BE2C (cell line): ENCODE measurements at regions not wholly inside any gene's neighbourhood (a gene's known extent, or its start where the extent isn't known, plus 50 kb on each side); places are given as distances from the start of the nearest gene placed in this dataset.

Experiments
- DNase-seq: peaks from one replicate; pipeline ENCODE4 v3.0.0-alpha.2; 2020
- H3K27me3 ChIP-seq: fragments of 250-450 bp; sonication (Bioruptor Pico); 2 replicates; pipeline ENCODE4 v1.5.1; 2020; ENCODE audit warnings: mild to moderate bottlenecking
- H3K36me3 ChIP-seq: fragments of 250-450 bp; sonication (Bioruptor Pico); 2 replicates; pipeline ENCODE4 v1.5.1; 2020; ENCODE audit warnings: mild to moderate bottlenecking
- H3K4me1 ChIP-seq: fragments of 250-450 bp; sonication (Bioruptor Pico); 2 replicates; pipeline ENCODE4 v1.5.1; 2020
- H3K4me3 ChIP-seq: 2 replicates; pipeline ENCODE4 v1.5.1; 2011; ENCODE audit warnings: low read depth, low read length
- H3K9me3 ChIP-seq: fragments of 250-450 bp; sonication (Bioruptor Pico); 2 replicates; pipeline ENCODE4 v1.5.1; 2020
- CTCF ChIP-seq: IDR thresholded peaks from 2 replicates; pipeline ENCODE4 v1.5.1; 2012; ENCODE audit warnings: mild to moderate bottlenecking, low read depth, low read length

GRCh38 chr7:123352973-123353372, 153.2 kb upstream of the SLC13A1 start:
- no peak for TF ChIP-seq CTCF
- H3K4me3 ChIP-seq, result no peak overlapping the region
- no peaks in the 10 kb centered on the region for H3K27me3 ChIP-seq
- peaks cover 10% of the 10 kb centered on the region for H3K4me1 ChIP-seq
- no peaks in the 10 kb centered on the region for H3K9me3 ChIP-seq
- no peak for DNase-seq
- H3K36me3 ChIP-seq, result no peaks in the 10 kb centered on the region

- no peaks in the 10 kb centered on the region for H3K27me3 ChIP-seq
- H3K4me3 ChIP-seq, result no peak overlapping the region
- TF ChIP-seq CTCF, result no peak
- no peak for DNase-seq
- H3K36me3 ChIP-seq, result no peaks in the 10 kb centered on the region
- no peaks in the 10 kb centered on the region for H3K9me3 ChIP-seq
- peaks cover 7% of the 10 kb centered on the region for H3K4me1 ChIP-seq
Observed at GRCh38 chr7:123351516-123352505, 152.0 kb upstream of the SLC13A1 start.

- Histone ChIP-seq H3K4me1 (peaks cover 4% of the 10 kb centered on the region), H3K4me3 (no peak overlapping the region), H3K9me3 (no peaks in the 10 kb centered on the region), H3K36me3 (no peaks in the 10 kb centered on the region), H3K27me3 (no peaks in the 10 kb centered on the region)
- no peak for DNase-seq
- TF ChIP-seq CTCF, result no peak
Observed at GRCh38 chr7:123351027-123351426, 151.3 kb upstream of the SLC13A1 start.

- Histone ChIP-seq H3K4me1 (no peaks in the 10 kb centered on the region; the same call in none of the 2 replicates), H3K27me3 (no peaks in the 10 kb centered on the region), H3K4me3 (no peak overlapping the region), H3K36me3 (no peaks in the 10 kb centered on the region), H3K9me3 (no peaks in the 10 kb centered on the region)
- DNase-seq, result no peak
- no peak for TF ChIP-seq CTCF
Observed at GRCh38 chr7:123348690-123349089, 148.9 kb upstream of the SLC13A1 start.

GRCh38 chr7:123346766-123347165, 147.0 kb upstream of the SLC13A1 start:
- H3K36me3 ChIP-seq, result no peaks in the 10 kb centered on the region
- H3K9me3 ChIP-seq, result no peaks in the 10 kb centered on the region
- no peaks in the 10 kb centered on the region for H3K4me1 ChIP-seq
- DNase-seq, result no peak
- no peaks in the 10 kb centered on the region for H3K27me3 ChIP-seq
- H3K4me3 ChIP-seq, result no peak overlapping the region
- no peak for TF ChIP-seq CTCF

- no peak overlapping the region for H3K4me3 ChIP-seq
- H3K36me3 ChIP-seq, result no peaks in the 10 kb centered on the region
- no peaks in the 10 kb centered on the region for H3K27me3 ChIP-seq
- H3K4me1 ChIP-seq, result no peaks in the 10 kb centered on the region
- no peak for TF ChIP-seq CTCF
- DNase-seq, result no peak
- H3K9me3 ChIP-seq, result no peaks in the 10 kb centered on the region
Observed at GRCh38 chr7:123343611-123344010, 143.8 kb upstream of the SLC13A1 start.
